ENCODE measurements at regions not wholly inside any gene's neighbourhood (a gene's known extent, or its start where the extent isn't known, plus 50 kb on each side); places are given as distances from the start of the nearest gene placed in this dataset.

DNA sequence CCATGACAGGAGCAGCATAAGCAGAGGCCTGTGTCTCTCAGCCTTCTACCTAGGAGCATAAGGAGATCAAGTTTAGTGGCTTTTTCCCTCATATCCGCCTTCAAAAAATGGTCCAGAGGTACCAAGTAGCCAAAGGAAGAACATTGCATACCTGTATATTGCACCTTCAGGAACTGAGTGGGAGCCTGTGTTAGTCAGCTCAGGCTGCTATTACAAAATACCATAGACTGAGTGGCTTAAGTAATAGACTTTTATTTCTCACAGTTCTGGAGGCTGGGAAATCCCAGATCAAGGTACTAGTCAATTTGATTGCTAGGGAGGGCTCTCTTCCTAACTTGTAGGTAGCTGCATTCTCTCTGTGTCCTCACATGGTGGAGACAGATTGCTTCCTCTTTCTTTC is 597.4 kb upstream of the PTGER4 start:
- H3K27ac ChIP-seq, result no peak overlapping the region
- WGBS, result no CpG with 5 or more reads among the region's 1 CpG
- H3K27me3 ChIP-seq, result no peaks in the 10 kb centered on the region
- no peaks in the 10 kb centered on the region for H3K36me3 ChIP-seq
- no peaks in the 10 kb centered on the region for H3K4me1 ChIP-seq
- H3K4me3 ChIP-seq, result no peak overlapping the region
- DNase-seq (ENCODE audit: low spot score in 2 of 2), result no peak
- no peaks in the 10 kb centered on the region for H3K9me3 ChIP-seq
- TF ChIP-seq, protein P1, sequence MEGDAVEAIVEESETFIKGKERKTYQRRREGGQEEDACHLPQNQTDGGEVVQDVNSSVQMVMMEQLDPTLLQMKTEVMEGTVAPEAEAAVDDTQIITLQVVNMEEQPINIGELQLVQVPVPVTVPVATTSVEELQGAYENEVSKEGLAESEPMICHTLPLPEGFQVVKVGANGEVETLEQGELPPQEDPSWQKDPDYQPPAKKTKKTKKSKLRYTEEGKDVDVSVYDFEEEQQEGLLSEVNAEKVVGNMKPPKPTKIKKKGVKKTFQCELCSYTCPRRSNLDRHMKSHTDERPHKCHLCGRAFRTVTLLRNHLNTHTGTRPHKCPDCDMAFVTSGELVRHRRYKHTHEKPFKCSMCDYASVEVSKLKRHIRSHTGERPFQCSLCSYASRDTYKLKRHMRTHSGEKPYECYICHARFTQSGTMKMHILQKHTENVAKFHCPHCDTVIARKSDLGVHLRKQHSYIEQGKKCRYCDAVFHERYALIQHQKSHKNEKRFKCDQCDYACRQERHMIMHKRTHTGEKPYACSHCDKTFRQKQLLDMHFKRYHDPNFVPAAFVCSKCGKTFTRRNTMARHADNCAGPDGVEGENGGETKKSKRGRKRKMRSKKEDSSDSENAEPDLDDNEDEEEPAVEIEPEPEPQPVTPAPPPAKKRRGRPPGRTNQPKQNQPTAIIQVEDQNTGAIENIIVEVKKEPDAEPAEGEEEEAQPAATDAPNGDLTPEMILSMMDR (IDR thresholded peaks at IDR 0.05), result no peak
- TF ChIP-seq EP300 (IDR thresholded peaks at IDR 0.05) (no peak), POLR2AphosphoS5 (IDR thresholded peaks at IDR 0.05) (no peak), POLR2A (IDR thresholded peaks at IDR 0.05) (no peak)

DNA sequence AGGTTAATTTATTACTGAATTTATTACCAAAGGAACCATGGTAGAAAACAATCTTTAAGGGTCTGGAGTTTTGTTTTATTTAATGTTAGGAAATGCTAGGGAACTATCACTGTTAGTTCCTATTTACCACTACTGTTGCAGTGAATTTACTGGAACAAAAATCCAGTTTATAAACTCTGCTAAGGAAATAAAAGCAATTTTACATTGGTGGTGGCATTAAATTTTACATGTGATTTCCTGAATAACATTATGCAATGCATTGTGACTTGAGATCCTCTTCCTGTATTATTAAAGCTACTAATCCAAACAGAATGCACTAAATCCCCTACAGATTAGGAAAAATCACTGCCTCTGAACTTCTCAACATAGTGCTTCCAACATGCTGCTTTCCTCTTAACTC is 599.5 kb upstream of the PTGER4 start:
- Histone ChIP-seq H3K4me3 (no peak overlapping the region), H3K27me3 (no peaks in the 10 kb centered on the region), H3K9me3 (no peaks in the 10 kb centered on the region), H3K36me3 (no peaks in the 10 kb centered on the region), H3K27ac (no peak overlapping the region), H3K4me1 (no peaks in the 10 kb centered on the region)
- DNase-seq (ENCODE audit: low spot score in 2 of 2), result no peak
- no peak for TF ChIP-seq POLR2A (IDR thresholded peaks at IDR 0.05)
- TF ChIP-seq POLR2AphosphoS5 (IDR thresholded peaks at IDR 0.05), result no peak
- TF ChIP-seq, protein P1 (IDR thresholded peaks at IDR 0.05), result no peak
- no peak for TF ChIP-seq EP300 (IDR thresholded peaks at IDR 0.05)

DNA sequence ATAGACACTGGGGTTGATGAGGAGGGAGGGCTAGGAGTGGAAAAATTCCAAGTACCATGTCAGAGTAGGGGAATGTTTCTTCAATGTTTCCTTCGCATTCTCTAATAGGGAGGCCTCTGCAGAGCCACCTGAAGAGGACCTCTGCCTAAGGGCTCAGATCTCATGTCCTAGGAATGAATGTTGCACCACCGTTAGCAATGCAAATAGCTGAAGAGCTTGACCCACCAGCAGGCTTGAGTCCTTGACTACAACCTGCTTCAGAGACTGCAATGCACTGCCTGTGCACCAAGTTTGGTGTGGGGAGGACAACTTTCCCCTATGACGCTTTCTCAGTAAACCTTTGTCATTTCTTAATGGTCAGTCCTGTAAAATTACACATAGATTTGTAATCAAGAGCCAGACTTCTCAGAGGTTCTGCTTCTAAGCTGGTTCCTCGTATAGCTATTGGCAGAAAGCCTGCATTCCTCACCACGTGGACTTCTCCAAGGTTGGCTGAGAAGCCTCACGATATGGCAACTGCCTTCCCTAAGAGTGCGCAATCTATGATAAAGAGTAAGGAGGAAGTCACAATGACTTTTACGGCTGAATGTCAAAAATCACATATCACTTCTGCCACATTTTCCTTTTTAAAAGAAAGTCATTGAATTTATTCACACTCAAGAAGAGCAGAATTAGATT is 600.7 kb upstream of the PTGER4 start:
- Histone ChIP-seq H3K4me3 (no peak overlapping the region), H3K27ac (no peak overlapping the region), H3K4me1 (no peaks in the 10 kb centered on the region), H3K27me3 (no peaks in the 10 kb centered on the region), H3K9me3 (no peaks in the 10 kb centered on the region), H3K36me3 (no peaks in the 10 kb centered on the region)
- DNase-seq (ENCODE audit: low spot score in 2 of 2), result no peak
- WGBS, result 77% methylated on average over 8 of the region's 8 CpGs
- no peak for TF ChIP-seq POLR2A (IDR thresholded peaks at IDR 0.05)
- TF ChIP-seq POLR2AphosphoS5 (IDR thresholded peaks at IDR 0.05), result no peak
- no peak for TF ChIP-seq EP300 (IDR thresholded peaks at IDR 0.05)
- TF ChIP-seq, protein P1 (IDR thresholded peaks at IDR 0.05), result no peak

DNA sequence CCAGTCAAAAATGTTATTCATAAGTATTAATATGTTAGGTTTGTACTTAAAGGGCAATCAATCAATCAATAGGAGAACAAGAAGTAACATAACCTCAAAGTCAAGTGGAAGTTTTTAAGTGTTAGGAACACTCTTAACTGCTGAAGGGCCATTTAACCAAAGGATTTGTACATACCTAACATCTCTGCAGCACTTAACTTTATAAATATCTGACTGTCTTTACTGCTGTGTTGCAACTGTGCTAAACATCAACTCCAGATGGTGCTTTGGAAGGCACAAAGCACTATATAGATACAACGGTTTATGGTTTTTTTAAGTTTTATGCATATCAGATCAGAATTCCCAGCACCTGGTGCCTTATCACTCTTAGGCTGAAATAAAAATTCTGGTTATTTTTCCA is 604.9 kb upstream of the PTGER4 start:
- no peaks in the 10 kb centered on the region for H3K4me1 ChIP-seq
- 55% methylated on average over 1 of the region's 1 CpG for WGBS
- no peak overlapping the region for H3K4me3 ChIP-seq
- H3K36me3 ChIP-seq, result no peaks in the 10 kb centered on the region
- no peak for DNase-seq (ENCODE audit: low spot score in 2 of 2)
- no peak overlapping the region for H3K27ac ChIP-seq
- TF ChIP-seq, protein P1 (IDR thresholded peaks at IDR 0.05), result no peak
- no peak for TF ChIP-seq EP300 (IDR thresholded peaks at IDR 0.05)
- no peak for TF ChIP-seq POLR2AphosphoS5 (IDR thresholded peaks at IDR 0.05)
- TF ChIP-seq POLR2A (IDR thresholded peaks at IDR 0.05), result no peak
- H3K9me3 ChIP-seq, result no peaks in the 10 kb centered on the region
- H3K27me3 ChIP-seq, result no peaks in the 10 kb centered on the region

DNA sequence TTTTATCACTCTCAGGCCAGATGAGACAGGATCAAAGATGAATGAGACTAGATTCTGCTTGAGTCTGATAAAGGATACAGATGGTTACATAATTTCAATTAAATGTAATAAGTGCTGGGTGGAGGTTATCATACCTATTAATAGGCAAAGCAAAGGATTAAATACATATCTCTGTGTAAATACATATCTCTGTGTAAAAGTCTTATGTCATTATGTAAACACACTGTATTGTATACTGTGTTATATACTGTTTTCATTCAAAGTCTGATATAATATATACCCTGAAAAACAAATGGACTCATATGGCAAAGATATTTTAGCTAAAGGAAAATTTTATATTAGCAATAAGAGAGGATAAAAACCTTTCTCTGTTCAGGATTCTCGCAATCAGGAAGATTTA is 605.8 kb upstream of the PTGER4 start:
- no peaks in the 10 kb centered on the region for H3K9me3 ChIP-seq
- no peaks in the 10 kb centered on the region for H3K36me3 ChIP-seq
- H3K4me1 ChIP-seq, result no peaks in the 10 kb centered on the region
- TF ChIP-seq, protein P1 (IDR thresholded peaks at IDR 0.05), result no peak
- H3K27ac ChIP-seq, result no peak overlapping the region
- no peak overlapping the region for H3K4me3 ChIP-seq
- no peaks in the 10 kb centered on the region for H3K27me3 ChIP-seq
- WGBS, result 94% methylated on average over 1 of the region's 1 CpG
- DNase-seq (ENCODE audit: low spot score in 2 of 2), result no peak
